ENCODE measurements at regions not wholly inside any gene's neighbourhood (a gene's known extent, or its start where the extent isn't known, plus 50 kb on each side); places are given as distances from the start of the nearest gene placed in this dataset.

- TF ChIP-seq CTCF (IDR thresholded peaks at IDR 0.05), result no peak
- TF ChIP-seq POLR2A (IDR thresholded peaks at IDR 0.05), result no peak
- WGBS, 4 donors, result 63 to 80% (median 69%) methylated on average over 2 of the region's 2 CpGs
- Histone ChIP-seq H3K4me3 (no peak overlapping the region), H3K9me3 (no peaks in the 10 kb centered on the region), H3K4me1 (peaks cover 0 to 5% (median 0%) of the 10 kb centered on the region in 12 donors), H3K36me3 (no peaks in the 10 kb centered on the region), H3K27me3 (no peaks in the 10 kb centered on the region), H3K27ac (no peak overlapping the region)
- intact Hi-C loops (cut with DNase I), result no loop called here
- ATAC-seq (no peak), DNase-seq (no peak)
Observed at GRCh38 chr6:156125844-156126243, 651.3 kb upstream of the ARID1B start.

- Histone ChIP-seq H3K4me3 (no peak overlapping the region), H3K9me3 (peaks cover 0 to under 1% (median 0%) of the 10 kb centered on the region in 12 donors), H3K27me3 (no peaks in the 10 kb centered on the region), H3K4me1 (peaks cover 0 to 5% (median 0%) of the 10 kb centered on the region in 12 donors), H3K27ac (no peak overlapping the region), H3K36me3 (no peaks in the 10 kb centered on the region)
- ATAC-seq (no peak), DNase-seq (no peak)
- TF ChIP-seq CTCF (IDR thresholded peaks at IDR 0.05), result no peak
- TF ChIP-seq POLR2A (IDR thresholded peaks at IDR 0.05), result no peak
- intact Hi-C loops (cut with DNase I), result no loop called here
- 89 to 91% (median 90%) methylated on average over 5 of the region's 5 CpGs for WGBS, 4 donors
Observed at GRCh38 chr6:156123731-156124130, 653.4 kb upstream of the ARID1B start.

GRCh38 chr6:156121973-156122372 lies 655.2 kb upstream of the ARID1B start:
- Histone ChIP-seq H3K9me3 (peaks cover 0 to 6% (median 0%) of the 10 kb centered on the region in 12 donors), H3K36me3 (no peaks in the 10 kb centered on the region), H3K27me3 (no peaks in the 10 kb centered on the region), H3K4me3 (no peak overlapping the region), H3K4me1 (peaks cover 0 to 5% (median 0%) of the 10 kb centered on the region in 12 donors), H3K27ac (no peak overlapping the region)
- ATAC-seq (no peak), DNase-seq (no peak)
- intact Hi-C loops (cut with DNase I), result no loop called here
- no peak for TF ChIP-seq CTCF (IDR thresholded peaks at IDR 0.05)
- no peak for TF ChIP-seq POLR2A (IDR thresholded peaks at IDR 0.05)
- 81 to 89% (median 89%) methylated on average over 6 of the region's 6 CpGs for whole genome bisulfite sequencing, 4 donors

GRCh38 chr6:156114541-156114940 lies 658.9 kb upstream of the NOX3 start:
- Histone ChIP-seq H3K4me1 (no peaks in the 10 kb centered on the region), H3K27ac (no peak overlapping the region), H3K9me3 (peaks cover 0 to 6% (median 0%) of the 10 kb centered on the region in 12 donors), H3K4me3 (no peak overlapping the region), H3K27me3 (no peaks in the 10 kb centered on the region), H3K36me3 (no peaks in the 10 kb centered on the region)
- TF ChIP-seq POLR2A (IDR thresholded peaks at IDR 0.05) (no peak), CTCF (IDR thresholded peaks at IDR 0.05) (no peak)
- ATAC-seq (no peak), DNase-seq (no peak)
- intact Hi-C loops (cut with DNase I), result no loop called here
- 74 to 82% (median 78%) methylated on average over 3 of the region's 3 CpGs for WGBS, 4 donors
